ENCODE measurements at regions not wholly inside any gene's neighbourhood (a gene's known extent, or its start where the extent isn't known, plus 50 kb on each side); places are given as distances from the start of the nearest gene placed in this dataset.
"Not testable (repeated sequence)": the region's sequence is repeated elsewhere in the genome, so short reads cannot be mapped to it uniquely, and the experiment has no call there.

DNA sequence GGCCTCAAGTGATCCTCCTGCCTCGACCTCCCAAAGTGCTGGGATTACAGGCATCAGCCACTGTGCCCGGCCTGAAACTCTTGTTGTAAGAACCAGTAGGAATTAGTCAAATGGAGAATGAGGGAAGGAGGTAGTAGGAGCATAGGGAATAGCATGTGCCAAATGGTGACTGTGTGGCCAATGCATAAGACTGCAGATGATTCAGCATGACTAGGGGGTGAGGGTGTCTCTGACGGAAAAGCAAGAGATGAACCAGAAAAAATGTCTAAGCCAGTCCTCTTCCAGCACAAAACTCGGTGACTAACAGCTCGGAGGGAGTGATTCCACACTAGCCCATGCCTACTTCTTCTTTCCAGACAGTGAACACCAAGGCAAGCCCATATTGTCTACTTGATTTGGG, 58.2 kb upstream of the DUSP21 start:
- DNase-seq = no peak
- CTCF ChIA-PET = no interaction called here
- H3K9me3 Mint-ChIP-seq = no peaks in the 10 kb centered on the region
- H3K4me3 Mint-ChIP-seq = no peak overlapping the region
- H3K36me3 Mint-ChIP-seq (ENCODE audit: low read depth) = no peaks in the 10 kb centered on the region
- H3K27me3 Mint-ChIP-seq = no peaks in the 10 kb centered on the region
- H3K27ac Mint-ChIP-seq = no peak overlapping the region
- POLR2A ChIA-PET = no interaction called here
- H3K4me1 Mint-ChIP-seq = no peaks in the 10 kb centered on the region

DNA sequence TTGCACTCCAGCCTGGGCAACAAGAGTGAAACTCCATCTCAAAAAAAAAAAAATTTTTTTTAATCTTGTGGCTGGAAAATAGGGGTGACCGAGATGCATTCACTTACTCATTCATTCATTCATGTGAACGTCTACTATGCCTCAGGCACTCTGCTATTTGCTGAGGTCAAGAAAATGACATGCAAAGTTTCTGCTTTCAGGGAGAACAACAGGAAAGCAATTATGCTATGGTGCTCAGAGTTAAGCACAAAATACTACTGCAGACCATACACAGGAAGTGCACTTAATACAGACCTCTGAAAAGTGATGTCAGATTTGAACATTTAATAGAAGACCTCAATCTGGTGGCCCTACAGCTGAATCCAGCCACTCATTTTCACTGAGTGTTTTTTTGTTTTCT, 59.6 kb upstream of the DUSP21 start:
- Mint-ChIP-seq H3K27ac (no peak overlapping the region), H3K36me3 (ENCODE audit: low read depth) (no peaks in the 10 kb centered on the region), H3K4me3 (no peak overlapping the region), H3K27me3 (no peaks in the 10 kb centered on the region), H3K4me1 (no peaks in the 10 kb centered on the region), H3K9me3 (no peaks in the 10 kb centered on the region)
- ChIA-PET POLR2A (no interaction called here), CTCF (no interaction called here)
- DNase-seq = no peak

DNA sequence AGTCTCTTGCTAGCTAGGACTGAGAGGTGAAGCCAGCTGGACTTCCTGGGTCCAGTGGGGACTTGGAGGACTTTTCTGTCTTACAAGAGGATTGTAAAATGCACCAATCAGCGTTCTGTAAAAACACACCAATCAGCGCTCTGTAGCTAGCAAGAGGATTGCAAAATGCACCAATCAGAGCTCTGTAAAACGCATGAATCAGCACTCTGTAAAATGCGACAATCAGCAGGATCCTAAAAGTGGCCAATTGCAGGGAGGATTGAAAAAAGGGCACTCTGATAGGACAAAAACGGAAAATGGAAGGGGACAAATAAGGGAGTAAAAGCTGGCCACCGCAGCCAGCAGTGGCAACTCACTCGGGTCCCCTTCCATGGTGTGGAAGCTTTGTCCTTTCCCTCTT, 65.6 kb upstream of the DUSP21 start:
- H3K27me3 Mint-ChIP-seq = no peaks in the 10 kb centered on the region
- H3K27ac Mint-ChIP-seq = no peak overlapping the region
- ChIA-PET CTCF (no interaction called here), POLR2A (no interaction called here)
- no peaks in the 10 kb centered on the region for H3K36me3 Mint-ChIP-seq (ENCODE audit: low read depth)
- no peaks in the 10 kb centered on the region for H3K9me3 Mint-ChIP-seq
- no peak overlapping the region for H3K4me3 Mint-ChIP-seq
- no peak for DNase-seq
- no peaks in the 10 kb centered on the region for H3K4me1 Mint-ChIP-seq

DNA sequence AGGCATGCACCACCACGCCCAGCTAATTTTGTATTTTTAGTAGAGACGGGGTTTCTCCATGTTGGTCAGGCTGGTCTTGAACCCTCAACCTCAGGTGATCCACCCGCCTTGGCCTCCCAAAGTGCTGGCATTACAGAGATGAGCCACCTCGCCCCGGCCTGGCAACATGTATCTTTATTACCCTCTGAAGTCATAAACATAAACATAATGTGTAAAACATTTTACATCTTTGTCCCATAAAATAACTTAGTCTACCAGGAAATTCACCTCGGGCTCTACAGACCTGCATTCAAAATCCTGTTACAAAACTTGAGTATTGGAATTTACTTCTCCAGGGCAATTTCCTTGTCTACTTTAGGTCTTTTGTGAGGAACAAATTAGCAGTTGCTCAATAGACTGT, 68.1 kb upstream of the DUSP21 start:
- DNase-seq = no peak

DNA sequence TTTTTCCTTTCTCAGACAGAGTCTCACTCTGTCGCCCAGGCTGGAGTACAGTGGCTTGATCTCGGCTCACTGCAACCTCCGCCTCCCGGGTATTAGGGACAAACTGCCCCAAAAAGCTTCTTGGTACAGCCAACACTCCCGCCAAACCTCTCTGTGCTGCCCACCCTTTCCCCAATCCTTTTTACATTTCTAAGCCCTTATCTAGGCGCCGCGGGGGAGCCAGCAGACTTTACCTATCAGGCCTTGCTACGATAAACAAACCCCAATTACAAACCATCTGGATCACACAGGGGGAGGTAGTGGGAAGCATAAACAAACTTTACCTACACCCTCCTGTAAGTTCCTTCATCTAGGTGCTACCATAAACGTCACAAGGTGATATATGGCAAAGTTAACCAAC, 69.8 kb upstream of the DUSP21 start:
- POLR2A ChIA-PET; H3K27ac Mint-ChIP-seq; CTCF ChIA-PET; DNase-seq; H3K9me3 Mint-ChIP-seq; H3K36me3 Mint-ChIP-seq (ENCODE audit: low read depth); H3K4me1 Mint-ChIP-seq; H3K4me3 Mint-ChIP-seq; H3K27me3 Mint-ChIP-seq: not testable (repeated sequence)

More for the DNA sequence above, 68.1 kb upstream of the DUSP21 start:
- H3K9me3 Mint-ChIP-seq = no peaks in the 10 kb centered on the region
- H3K27me3 Mint-ChIP-seq = no peaks in the 10 kb centered on the region
- no peaks in the 10 kb centered on the region for H3K4me1 Mint-ChIP-seq
- ChIA-PET POLR2A (no interaction called here), CTCF (no interaction called here)
- no peaks in the 10 kb centered on the region for H3K36me3 Mint-ChIP-seq (ENCODE audit: low read depth)
- H3K27ac Mint-ChIP-seq = no peak overlapping the region
- H3K4me3 Mint-ChIP-seq = no peak overlapping the region

DNA sequence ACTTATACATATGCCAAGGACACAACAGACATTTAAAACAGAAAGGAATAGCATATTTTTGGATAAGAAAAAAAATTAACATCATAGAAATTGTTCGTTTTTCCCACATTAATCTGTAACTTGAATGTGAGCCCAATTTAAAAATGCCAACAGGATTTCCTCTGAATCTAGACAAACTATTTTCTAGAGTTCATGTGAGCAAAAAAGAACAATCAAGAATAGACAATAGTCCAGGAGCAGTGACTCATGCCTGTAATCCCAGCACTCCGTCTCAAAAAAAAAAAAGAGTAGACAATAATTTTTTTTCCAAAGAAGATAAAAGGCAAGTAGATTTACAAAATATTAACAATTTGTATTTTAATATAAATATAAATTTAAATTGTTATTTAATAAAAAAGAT, 73.7 kb upstream of the DUSP21 start:
- POLR2A ChIA-PET = no interaction called here
- no peak for DNase-seq

DNA sequence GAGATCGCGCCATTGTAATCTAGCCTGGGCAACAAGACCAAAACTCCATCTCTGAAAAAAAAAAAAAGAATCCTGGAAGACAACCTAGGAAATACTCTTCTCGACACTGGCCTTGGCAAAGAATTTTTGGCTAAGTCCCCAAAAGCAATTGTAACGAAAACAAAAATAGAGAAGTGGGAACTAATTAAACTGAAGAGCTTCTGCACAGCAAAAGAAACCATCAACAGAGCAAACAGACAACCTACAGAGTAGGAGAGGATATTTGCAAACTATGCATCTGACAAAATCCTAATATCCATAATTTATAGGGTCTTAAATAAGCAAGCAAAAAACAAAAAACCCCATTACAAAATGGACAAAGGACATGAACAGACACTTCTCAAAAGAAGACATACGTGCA, 76.5 kb upstream of the DUSP21 start:
- H3K27me3 Mint-ChIP-seq = no peaks in the 10 kb centered on the region
- no peaks in the 10 kb centered on the region for H3K4me1 Mint-ChIP-seq
- CTCF ChIA-PET = no interaction called here
- POLR2A ChIA-PET = no interaction called here
- H3K36me3 Mint-ChIP-seq (ENCODE audit: low read depth) = no peaks in the 10 kb centered on the region
- no peaks in the 10 kb centered on the region for H3K9me3 Mint-ChIP-seq
- no peak overlapping the region for H3K4me3 Mint-ChIP-seq
- no peak for DNase-seq
- H3K27ac Mint-ChIP-seq = no peak overlapping the region

More for the DNA sequence above, 73.7 kb upstream of the DUSP21 start:
- H3K9me3 Mint-ChIP-seq = no peaks in the 10 kb centered on the region
- CTCF ChIA-PET = no interaction called here
- no peaks in the 10 kb centered on the region for H3K36me3 Mint-ChIP-seq (ENCODE audit: low read depth)
- no peak overlapping the region for H3K4me3 Mint-ChIP-seq
- H3K27me3 Mint-ChIP-seq = no peaks in the 10 kb centered on the region
- H3K27ac Mint-ChIP-seq = no peak overlapping the region
- no peaks in the 10 kb centered on the region for H3K4me1 Mint-ChIP-seq

DNA sequence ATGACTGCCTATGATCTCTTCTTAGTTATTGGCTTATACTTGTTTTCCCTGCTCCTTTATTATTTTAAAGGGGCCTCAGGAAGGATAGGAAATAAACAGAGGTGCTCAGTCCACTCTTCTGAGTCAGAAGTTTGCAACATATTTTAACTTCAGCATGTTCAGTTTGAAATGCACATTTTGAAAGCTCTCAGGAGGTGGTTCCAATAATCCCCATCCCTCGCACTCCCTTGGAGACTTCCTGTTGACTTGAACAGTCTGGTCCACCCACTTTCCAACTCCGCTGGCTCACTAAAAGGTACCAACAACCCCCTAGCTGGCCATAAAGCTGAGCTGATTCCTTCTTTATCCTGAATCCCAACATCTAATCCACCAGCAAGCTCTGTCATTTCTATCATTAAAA, 78.3 kb upstream of the DUSP21 start:
- Mint-ChIP-seq H3K4me3 (no peak overlapping the region), H3K27me3 (no peaks in the 10 kb centered on the region), H3K27ac (no peak overlapping the region), H3K4me1 (no peaks in the 10 kb centered on the region), H3K36me3 (ENCODE audit: low read depth) (no peaks in the 10 kb centered on the region), H3K9me3 (no peaks in the 10 kb centered on the region)
- no peak for DNase-seq
- POLR2A ChIA-PET = no interaction called here
- CTCF ChIA-PET = no interaction called here

DNA sequence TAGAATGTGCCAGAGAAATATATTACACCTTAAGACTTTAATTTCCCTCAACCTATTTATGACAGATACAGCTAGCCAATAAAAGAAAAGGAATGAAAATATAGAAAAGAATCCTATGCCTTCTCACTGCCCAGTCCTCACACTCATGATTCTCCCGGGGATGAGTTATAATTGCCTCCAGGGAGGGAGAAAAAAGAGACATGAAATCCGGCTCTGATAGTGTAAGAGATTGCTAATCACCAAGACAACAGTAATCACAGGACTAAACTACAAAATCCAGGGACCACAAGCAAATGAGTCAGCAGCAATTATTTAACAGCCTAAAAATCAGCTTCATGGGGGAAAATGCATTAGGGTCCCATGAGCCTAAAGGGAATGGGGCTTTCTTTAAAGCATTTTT, 95.9 kb upstream of the DUSP21 start:
- CTCF ChIA-PET = no interaction called here

DNA sequence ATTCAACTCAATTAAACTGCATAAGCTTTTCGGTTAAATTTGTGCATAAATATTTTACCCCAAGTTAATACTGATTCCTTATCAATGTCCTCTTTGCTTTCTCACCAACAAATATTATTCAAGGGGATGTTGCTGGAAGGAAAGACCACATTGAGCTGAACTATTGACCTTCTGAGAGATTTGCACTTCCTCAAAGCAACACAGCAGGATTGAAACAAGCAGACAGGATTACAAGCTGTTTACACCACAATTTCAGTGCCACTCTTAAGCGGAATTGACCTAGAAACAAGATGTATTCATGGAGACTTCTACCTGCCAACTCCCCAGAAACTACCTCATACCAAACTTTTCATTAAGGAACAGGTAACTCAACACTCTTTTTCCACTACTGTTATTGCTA, 96.5 kb upstream of the DUSP21 start:
- Mint-ChIP-seq H3K4me3 (no peak overlapping the region), H3K9me3 (no peaks in the 10 kb centered on the region)

More for the DNA sequence above, 95.9 kb upstream of the DUSP21 start:
- POLR2A ChIA-PET = no interaction called here
- H3K27me3 Mint-ChIP-seq = no peaks in the 10 kb centered on the region
- no peak for DNase-seq
- no peaks in the 10 kb centered on the region for H3K36me3 Mint-ChIP-seq (ENCODE audit: low read depth)
- H3K9me3 Mint-ChIP-seq = no peaks in the 10 kb centered on the region
- H3K27ac Mint-ChIP-seq = no peak overlapping the region
- no peak overlapping the region for H3K4me3 Mint-ChIP-seq
- H3K4me1 Mint-ChIP-seq = no peaks in the 10 kb centered on the region

DNA sequence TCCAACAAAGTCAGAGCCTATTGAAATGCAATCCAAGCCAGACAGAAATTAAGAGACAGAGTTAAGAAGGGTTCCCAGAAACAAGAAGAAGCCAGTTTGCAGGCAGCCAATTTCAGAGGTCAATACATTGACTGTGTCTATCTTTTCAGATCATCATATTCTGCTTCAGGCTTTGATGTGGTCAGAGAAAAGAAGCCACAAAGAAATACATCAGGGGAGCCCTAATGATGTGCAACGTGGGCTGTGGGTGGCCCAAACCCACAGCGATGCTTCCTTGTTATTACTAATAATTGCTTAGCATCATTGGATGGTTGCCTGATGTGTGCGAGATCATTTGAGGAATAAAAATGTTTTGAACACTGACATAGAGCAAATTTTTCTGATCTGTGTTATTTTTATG, 99.0 kb upstream of the DUSP21 start:
- Mint-ChIP-seq H3K9me3 (no peaks in the 10 kb centered on the region), H3K27ac (no peak overlapping the region), H3K27me3 (no peaks in the 10 kb centered on the region), H3K36me3 (ENCODE audit: low read depth) (no peaks in the 10 kb centered on the region), H3K4me3 (no peak overlapping the region), H3K4me1 (no peaks in the 10 kb centered on the region)
- ChIA-PET POLR2A (no interaction called here), CTCF (interaction anchor here (0.6 kb wide), 1 partner anchor 151 kb away, joined by 5 read pairs; no protein-coding TSS in a partner anchor)
- DNase-seq = no peak

More for the DNA sequence above, 96.5 kb upstream of the DUSP21 start:
- ChIA-PET CTCF (no interaction called here), POLR2A (no interaction called here)
- DNase-seq = no peak
- H3K4me1 Mint-ChIP-seq = no peaks in the 10 kb centered on the region
- H3K36me3 Mint-ChIP-seq (ENCODE audit: low read depth) = no peaks in the 10 kb centered on the region
- no peak overlapping the region for H3K27ac Mint-ChIP-seq
- H3K27me3 Mint-ChIP-seq = no peaks in the 10 kb centered on the region

DNA sequence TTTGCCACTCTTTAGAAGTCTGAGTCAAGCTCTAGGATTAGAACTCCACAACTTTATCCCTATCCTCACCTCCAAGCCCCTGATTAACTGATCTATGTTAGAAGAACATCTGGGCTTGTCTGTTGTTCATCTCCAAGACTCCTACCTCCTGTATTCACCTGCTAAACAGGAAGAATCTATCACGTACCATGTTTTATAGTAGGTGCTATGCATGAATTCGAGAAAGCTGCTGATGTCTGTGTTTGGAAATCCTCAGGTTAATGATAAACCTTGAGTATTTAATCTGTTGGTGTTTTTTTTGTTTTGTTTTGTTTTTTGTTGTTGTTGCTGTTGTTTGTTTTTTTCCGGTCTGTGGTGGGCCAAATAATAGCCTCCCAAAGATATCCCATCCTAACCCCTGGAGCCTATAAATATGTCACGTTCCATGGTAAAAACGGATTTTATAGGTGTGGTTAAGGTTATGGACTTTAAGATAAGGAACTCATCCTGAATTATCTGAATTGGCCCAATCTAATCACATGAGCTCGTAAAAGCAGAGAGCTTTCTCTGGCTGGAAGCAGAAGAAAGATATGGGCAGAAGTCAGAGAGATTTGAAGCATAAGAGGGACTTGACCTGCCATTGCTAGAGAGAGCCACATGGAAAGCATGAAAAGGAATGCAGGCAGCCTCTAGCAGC, 101.2 kb upstream of the DUSP21 start:
- H3K4me3 Mint-ChIP-seq = no peak overlapping the region
- H3K9me3 Mint-ChIP-seq = no peaks in the 10 kb centered on the region
- CTCF ChIA-PET = no interaction called here
- DNase-seq = no peak
- no peak overlapping the region for H3K27ac Mint-ChIP-seq
- no peaks in the 10 kb centered on the region for H3K36me3 Mint-ChIP-seq (ENCODE audit: low read depth)
- H3K27me3 Mint-ChIP-seq = no peaks in the 10 kb centered on the region
- H3K4me1 Mint-ChIP-seq = no peaks in the 10 kb centered on the region
- POLR2A ChIA-PET = no interaction called here

DNA sequence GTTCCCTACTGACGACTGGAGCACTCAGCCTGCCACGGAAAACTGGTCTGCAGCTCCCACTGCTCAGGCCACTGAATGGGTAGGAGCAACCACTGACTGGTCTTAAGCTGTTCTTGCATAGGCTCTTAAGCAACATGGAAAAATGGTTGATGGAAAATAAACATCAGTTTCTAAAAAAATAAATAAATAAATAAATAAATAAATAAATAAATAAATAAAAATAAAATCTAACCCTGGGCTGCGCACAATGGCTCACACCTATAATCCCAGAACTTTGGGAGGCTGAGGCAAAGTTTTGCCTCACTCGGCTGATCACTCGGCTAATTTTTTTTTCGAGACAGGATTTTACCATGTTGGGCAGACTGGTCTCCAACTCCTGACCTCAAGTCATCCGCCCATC, 102.0 kb upstream of the DUSP21 start:
- H3K4me3 Mint-ChIP-seq; H3K4me1 Mint-ChIP-seq; H3K27ac Mint-ChIP-seq; CTCF ChIA-PET; H3K36me3 Mint-ChIP-seq (ENCODE audit: low read depth); H3K9me3 Mint-ChIP-seq; POLR2A ChIA-PET; DNase-seq; H3K27me3 Mint-ChIP-seq: not testable (repeated sequence)

DNA sequence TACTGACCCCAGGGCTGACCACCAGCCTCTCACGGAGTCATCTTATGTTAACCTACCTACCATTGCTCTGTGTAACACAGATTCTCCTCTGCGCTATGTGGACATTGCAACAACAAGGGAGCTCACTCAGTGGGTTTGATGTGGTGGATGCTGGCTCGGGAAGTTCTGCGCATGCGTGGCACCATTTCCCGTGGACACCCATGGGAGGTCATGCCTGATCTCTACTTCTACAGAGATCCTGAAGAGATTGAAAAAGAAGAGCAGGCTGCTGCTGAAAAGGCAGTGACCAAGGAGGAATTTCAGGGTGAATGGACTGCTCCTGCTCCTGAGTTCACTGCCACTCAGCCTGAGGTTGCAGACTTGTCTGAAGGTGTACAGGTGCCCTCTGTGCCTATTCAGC, 102.4 kb upstream of the DUSP21 start:
- H3K36me3 Mint-ChIP-seq (ENCODE audit: low read depth); H3K27me3 Mint-ChIP-seq; H3K27ac Mint-ChIP-seq; CTCF ChIA-PET; H3K4me3 Mint-ChIP-seq; H3K9me3 Mint-ChIP-seq; DNase-seq; H3K4me1 Mint-ChIP-seq; POLR2A ChIA-PET: not testable (repeated sequence)

DNA sequence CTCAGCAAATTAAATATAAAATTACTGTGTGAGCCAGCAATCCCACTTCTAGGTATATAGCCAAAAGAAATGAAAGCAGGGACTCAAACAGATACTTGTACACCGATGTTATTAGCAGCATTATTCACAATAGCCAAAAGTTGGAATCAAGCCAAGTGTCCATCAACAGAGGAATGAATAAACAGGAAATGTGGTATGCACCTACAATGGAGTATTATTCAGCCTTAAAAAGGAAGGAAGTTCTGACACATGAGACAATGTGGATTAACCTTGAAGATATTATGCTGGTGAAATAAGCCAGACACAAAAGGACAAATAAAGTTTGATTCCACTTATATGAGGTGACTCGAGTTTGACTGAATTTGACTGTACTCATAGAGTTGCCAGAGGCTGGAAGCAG, 108.3 kb upstream of the DUSP21 start:
- Mint-ChIP-seq H3K36me3 (ENCODE audit: low read depth) (no peaks in the 10 kb centered on the region), H3K27me3 (no peaks in the 10 kb centered on the region), H3K4me1 (no peaks in the 10 kb centered on the region), H3K4me3 (no peak overlapping the region), H3K27ac (no peak overlapping the region), H3K9me3 (no peaks in the 10 kb centered on the region)
- ChIA-PET POLR2A (no interaction called here), CTCF (no interaction called here)
- no peak for DNase-seq
